Astrocyte of the cerebellum (primary cell): ENCODE measurements at regions not wholly inside any gene's neighbourhood (a gene's known extent, or its start where the extent isn't known, plus 50 kb on each side); places are given as distances from the start of the nearest gene placed in this dataset.

Experiments used
- DNase-seq: peaks from one replicate; pipeline ENCODE4 v3.0.0-alpha.2; 2011; ENCODE audit warnings: low read depth
- H3K4me3 ChIP-seq: 2 replicates; pipeline ENCODE4 v1.5.1; 2011; ENCODE audit warnings: mild to moderate bottlenecking, low read depth, low read length, moderate library complexity
- in situ Hi-C: cut with HindIII; loops from 2 replicates; pipeline ENCODE4 v1.10.0; 2017; ENCODE audit warnings: low sequenced_read_pairs
- TF ChIP-seq, protein P1 (sequence below): IDR thresholded peaks from 2 replicates; pipeline ENCODE4 v1.5.1; 2012; ENCODE audit warnings: low read length, low read depth, moderate library complexity, mild to moderate bottlenecking; ENCODE audit errors: missing control alignments

GRCh38 chr12:58204071-58204470, 262.7 kb downstream of the ATP23 start:
- DNase-seq = no peak
- H3K4me3 ChIP-seq = no peak overlapping the region
- TF ChIP-seq, protein P1, sequence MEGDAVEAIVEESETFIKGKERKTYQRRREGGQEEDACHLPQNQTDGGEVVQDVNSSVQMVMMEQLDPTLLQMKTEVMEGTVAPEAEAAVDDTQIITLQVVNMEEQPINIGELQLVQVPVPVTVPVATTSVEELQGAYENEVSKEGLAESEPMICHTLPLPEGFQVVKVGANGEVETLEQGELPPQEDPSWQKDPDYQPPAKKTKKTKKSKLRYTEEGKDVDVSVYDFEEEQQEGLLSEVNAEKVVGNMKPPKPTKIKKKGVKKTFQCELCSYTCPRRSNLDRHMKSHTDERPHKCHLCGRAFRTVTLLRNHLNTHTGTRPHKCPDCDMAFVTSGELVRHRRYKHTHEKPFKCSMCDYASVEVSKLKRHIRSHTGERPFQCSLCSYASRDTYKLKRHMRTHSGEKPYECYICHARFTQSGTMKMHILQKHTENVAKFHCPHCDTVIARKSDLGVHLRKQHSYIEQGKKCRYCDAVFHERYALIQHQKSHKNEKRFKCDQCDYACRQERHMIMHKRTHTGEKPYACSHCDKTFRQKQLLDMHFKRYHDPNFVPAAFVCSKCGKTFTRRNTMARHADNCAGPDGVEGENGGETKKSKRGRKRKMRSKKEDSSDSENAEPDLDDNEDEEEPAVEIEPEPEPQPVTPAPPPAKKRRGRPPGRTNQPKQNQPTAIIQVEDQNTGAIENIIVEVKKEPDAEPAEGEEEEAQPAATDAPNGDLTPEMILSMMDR = no peak
- in situ Hi-C loops = no loop called here

DNA sequence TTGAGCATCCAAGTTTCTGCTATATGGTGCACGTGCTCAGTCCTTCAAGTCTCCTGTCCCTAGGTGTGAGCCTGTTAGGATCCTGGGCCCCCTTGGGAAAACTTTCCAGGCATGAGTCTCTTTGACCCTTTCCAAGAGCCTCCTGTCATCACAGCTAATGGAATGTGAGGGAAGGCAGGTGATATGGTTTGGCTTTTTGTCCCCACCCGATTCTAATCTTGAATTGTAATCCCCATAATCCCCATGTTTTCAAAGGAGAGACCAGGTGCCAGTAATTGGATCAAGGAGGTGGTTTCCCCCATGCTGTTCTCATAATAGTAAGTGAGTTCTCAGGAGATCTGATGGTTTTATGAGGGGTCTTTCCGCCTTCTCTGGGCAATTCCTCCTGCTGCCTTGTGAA, 265.5 kb downstream of the ATP23 start:
- H3K4me3 ChIP-seq = no peak overlapping the region
- TF ChIP-seq, protein P1 = no peak
- in situ Hi-C loops = no loop called here
- DNase-seq = no peak

DNA sequence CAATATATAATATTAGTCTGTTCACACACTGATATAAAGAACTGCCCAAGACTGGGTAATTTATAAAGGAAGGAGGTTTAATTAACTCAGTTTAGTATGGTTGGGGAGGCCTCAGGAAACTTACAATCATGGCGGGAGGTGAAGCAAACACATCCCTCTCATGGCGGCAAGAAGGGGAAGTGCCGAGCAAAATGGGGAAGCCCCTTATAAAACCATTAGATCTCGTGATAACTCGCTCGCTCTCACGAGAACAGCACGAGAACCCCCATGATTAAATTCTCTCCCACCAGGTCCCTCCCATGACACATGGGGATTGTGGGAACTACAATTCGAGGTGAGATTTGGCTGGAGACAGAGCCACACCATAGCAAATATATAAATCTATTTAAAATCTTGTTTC, 269.8 kb downstream of the ATP23 start:
- no peak overlapping the region for H3K4me3 ChIP-seq
- in situ Hi-C loops = no loop called here
- no peak for DNase-seq
- TF ChIP-seq, protein P1 = no peak

GRCh38 chr12:58217130-58217529, 275.8 kb downstream of the ATP23 start:
- TF ChIP-seq, protein P1 = no peak
- no peak for DNase-seq
- no peak overlapping the region for H3K4me3 ChIP-seq
- in situ Hi-C loops = no loop called here

- no peak overlapping the region for H3K4me3 ChIP-seq
- in situ Hi-C loops = no loop called here
- TF ChIP-seq, protein P1 = no peak
- no peak for DNase-seq
Observed at GRCh38 chr12:58224536-58225105, 283.3 kb downstream of the ATP23 start.

- TF ChIP-seq, protein P1 = no peak
Observed at GRCh38 chr12:58225203-58225877, 284.0 kb downstream of the ATP23 start.

More at GRCh38 chr12:58225203-58225877, 284.0 kb downstream of the ATP23 start:
- no peak overlapping the region for H3K4me3 ChIP-seq
- DNase-seq = no peak
- in situ Hi-C loops = no loop called here
